HFFc6 (cell line): ENCODE measurements at regions not wholly inside any gene's neighbourhood (a gene's known extent, or its start where the extent isn't known, plus 50 kb on each side); places are given as distances from the start of the nearest gene placed in this dataset.
A peak's percentile ranks its signal among the peaks of the same experiment; 100 is the strongest.
"Not testable (repeated sequence)": the region's sequence is repeated elsewhere in the genome, so short reads cannot be mapped to it uniquely, and the experiment has no call there.

Experiments used
- DNase-seq: peaks from one replicate; pipeline ENCODE4 v3.0.0-alpha.2; 2018
- H3K27ac Mint-ChIP-seq: 2 replicates; pipeline ENCODE4 v1.8.0; 2020; ENCODE audit warnings: mild to moderate bottlenecking, mixed read lengths
- H3K27me3 Mint-ChIP-seq: 2 replicates; pipeline ENCODE4 v1.8.0; 2021; ENCODE audit warnings: mild to moderate bottlenecking, moderate library complexity, mixed read lengths; ENCODE audit not compliant: insufficient read depth
- H3K36me3 Mint-ChIP-seq: 2 replicates; pipeline ENCODE4 v1.8.0; 2021; ENCODE audit warnings: low read depth, mixed read lengths
- H3K4me1 Mint-ChIP-seq: 2 replicates; pipeline ENCODE4 v1.8.0; 2020; ENCODE audit warnings: low read depth, mixed read lengths
- H3K4me3 Mint-ChIP-seq: 2 replicates; pipeline ENCODE4 v1.8.0; 2020; ENCODE audit warnings: mild to moderate bottlenecking, moderate library complexity, mixed read lengths
- H3K9me3 Mint-ChIP-seq: 2 replicates; pipeline ENCODE4 v1.8.0; 2020; ENCODE audit warnings: mild to moderate bottlenecking, mixed read lengths
- TF ChIP-seq, protein P1 (sequence below): fragments of 200-600 bp; sonication (generic); IDR thresholded peaks from 2 replicates; pipeline ENCODE4 v1.5.0; 2021; ENCODE audit warnings: antibody characterized with exemption, mild to moderate bottlenecking

DNA sequence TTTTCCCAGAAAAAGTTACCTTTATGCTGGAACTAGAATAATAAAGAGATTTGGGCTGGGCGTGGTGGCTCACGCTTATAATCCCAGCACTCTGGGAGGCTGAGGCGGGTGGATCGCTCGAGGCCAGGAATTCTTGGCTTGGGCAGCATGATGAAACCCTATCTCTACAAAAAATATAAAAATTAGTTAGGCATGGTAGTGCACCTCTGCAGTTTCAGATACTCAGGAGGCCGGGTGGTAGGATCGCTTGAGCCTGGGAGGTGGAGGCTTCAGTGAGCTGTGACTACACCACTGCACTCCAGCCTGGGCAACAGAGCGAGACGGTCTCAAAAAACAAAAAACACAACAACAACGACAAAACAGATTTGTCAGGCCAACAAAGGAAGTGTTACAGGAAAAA, 119.3 kb upstream of the OR9Q1 start:
- Mint-ChIP-seq H3K4me1 (peaks cover 7% of the 10 kb centered on the region; the same call in 1 of the 2 replicates), H3K27me3 (peaks cover 11% of the 10 kb centered on the region; the same call in 1 of the 2 replicates), H3K27ac (no peak overlapping the region), H3K4me3 (peak overlapping the region; percentile 77), H3K36me3 (no peaks in the 10 kb centered on the region), H3K9me3 (no peaks in the 10 kb centered on the region)
- TF ChIP-seq, protein P1, sequence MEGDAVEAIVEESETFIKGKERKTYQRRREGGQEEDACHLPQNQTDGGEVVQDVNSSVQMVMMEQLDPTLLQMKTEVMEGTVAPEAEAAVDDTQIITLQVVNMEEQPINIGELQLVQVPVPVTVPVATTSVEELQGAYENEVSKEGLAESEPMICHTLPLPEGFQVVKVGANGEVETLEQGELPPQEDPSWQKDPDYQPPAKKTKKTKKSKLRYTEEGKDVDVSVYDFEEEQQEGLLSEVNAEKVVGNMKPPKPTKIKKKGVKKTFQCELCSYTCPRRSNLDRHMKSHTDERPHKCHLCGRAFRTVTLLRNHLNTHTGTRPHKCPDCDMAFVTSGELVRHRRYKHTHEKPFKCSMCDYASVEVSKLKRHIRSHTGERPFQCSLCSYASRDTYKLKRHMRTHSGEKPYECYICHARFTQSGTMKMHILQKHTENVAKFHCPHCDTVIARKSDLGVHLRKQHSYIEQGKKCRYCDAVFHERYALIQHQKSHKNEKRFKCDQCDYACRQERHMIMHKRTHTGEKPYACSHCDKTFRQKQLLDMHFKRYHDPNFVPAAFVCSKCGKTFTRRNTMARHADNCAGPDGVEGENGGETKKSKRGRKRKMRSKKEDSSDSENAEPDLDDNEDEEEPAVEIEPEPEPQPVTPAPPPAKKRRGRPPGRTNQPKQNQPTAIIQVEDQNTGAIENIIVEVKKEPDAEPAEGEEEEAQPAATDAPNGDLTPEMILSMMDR: no peak
- no peak for DNase-seq

DNA sequence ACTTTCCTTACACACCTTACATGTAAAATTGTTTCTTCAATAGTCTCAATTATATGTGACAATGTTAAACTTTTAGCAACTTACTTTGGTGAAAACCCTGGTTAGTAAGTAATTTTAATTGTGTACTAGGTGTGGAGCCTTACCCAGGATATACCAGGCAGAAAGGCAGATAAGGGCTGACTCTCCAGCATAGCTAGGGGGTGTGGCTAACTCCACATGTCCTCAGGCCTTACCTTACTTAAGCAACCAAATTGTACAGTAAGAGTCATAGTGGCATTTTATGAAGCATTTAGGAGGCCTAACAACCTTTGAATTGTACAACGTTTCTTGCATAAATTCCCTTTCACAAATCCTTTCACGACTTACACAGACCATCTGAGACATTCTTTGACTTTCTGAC, 118.2 kb upstream of the OR9Q1 start:
- H3K4me3 Mint-ChIP-seq: no peak overlapping the region
- DNase-seq: no peak
- H3K9me3 Mint-ChIP-seq: no peaks in the 10 kb centered on the region
- peaks cover 7% of the 10 kb centered on the region; the same call in 1 of the 2 replicates for H3K4me1 Mint-ChIP-seq
- peaks cover 11% of the 10 kb centered on the region; the same call in 1 of the 2 replicates for H3K27me3 Mint-ChIP-seq
- no peak overlapping the region for H3K27ac Mint-ChIP-seq
- no peaks in the 10 kb centered on the region for H3K36me3 Mint-ChIP-seq
- TF ChIP-seq, protein P1: no peak

DNA sequence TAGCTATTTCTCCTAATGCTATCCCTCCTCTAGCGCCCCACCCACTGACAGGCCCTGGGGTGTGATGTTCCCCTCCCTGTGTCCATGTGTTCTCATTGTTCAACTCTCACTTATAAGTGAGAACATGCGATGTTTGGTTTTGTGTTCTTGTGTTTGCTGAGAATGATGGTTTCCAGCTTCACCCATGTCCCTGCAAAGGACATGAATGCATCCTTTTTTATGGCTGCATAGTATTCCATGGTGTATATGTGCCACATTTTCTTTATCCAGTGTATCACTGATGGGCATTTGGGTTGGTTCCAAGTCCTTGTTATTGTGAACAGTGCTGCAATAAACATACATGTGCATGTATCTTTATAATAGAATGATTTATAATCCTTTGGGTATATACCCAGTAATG, 115.3 kb upstream of the OR9Q1 start:
- H3K36me3 Mint-ChIP-seq, DNase-seq, H3K27ac Mint-ChIP-seq, H3K27me3 Mint-ChIP-seq, H3K4me1 Mint-ChIP-seq, H3K4me3 Mint-ChIP-seq, H3K9me3 Mint-ChIP-seq: not testable (repeated sequence)

DNA sequence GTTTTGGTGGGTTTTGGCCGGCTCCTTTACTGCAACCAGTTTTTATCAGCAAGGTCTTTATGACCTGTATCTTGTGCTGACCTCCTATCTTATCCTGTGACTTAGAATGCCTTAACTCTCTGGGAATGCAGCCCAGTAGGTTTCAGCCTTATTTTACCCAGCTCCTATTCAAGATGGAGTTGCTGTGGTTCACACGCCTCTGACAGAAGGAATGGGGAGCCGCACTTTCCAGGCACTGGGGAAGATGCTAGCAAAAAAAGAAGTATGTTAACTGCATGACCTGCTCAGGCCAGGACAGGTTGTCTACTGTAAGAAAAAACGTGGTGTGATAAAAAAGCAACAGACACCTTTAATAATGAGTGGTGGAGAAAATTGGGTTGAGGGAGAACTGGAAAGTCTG, 112.2 kb upstream of the OR9Q1 start:
- not testable (repeated sequence) for H3K27ac Mint-ChIP-seq, H3K4me3 Mint-ChIP-seq, H3K4me1 Mint-ChIP-seq, H3K9me3 Mint-ChIP-seq, H3K27me3 Mint-ChIP-seq, DNase-seq, H3K36me3 Mint-ChIP-seq

DNA sequence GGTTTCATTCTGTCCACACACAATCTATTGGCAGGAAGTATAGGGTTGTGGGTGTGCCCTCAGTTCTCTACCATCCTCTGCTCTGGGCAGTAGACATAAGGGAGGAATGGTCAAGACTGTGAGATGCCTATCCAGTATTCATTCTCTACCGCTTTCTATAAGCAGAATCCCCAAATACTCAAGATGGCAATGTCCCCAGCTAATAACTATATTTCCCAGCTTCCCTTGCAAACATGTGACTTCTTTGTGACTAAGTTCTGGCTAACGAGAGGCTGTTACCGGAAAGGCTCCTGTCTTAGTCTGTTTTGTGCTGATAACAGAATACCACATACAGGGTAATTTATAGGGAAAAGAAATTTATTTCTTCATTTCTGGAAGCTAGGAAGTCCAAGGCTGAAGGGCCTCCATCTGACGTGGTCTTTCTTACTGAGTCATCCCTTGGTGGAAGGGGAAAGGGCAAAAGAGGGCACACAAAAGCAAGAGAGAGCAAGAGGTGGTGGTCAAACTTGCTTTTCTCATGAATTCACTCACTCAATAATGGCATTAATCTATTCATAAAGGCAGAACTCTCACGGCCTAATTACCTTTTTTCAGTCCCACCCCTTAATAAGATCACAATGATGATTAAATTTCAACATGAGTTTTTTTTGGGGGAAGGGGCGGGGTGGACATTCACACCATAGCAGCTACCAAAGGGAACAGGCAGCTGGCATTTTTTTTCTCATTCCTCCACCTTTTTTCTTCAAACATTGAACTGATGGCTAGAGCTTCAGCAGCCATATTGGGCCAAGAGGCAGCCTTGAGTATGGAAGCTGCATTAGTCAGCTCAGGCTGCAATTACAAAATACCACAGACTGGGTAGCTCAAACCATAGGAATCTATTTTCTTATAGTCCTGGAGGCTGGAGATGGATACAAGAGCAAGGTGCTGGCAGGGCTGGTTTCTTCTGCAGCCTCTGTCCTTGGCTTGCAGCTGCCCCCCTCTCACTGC, 109.7 kb upstream of the OR9Q1 start:
- Mint-ChIP-seq H3K27me3 (peaks cover 8% of the 10 kb centered on the region), H3K9me3 (no peaks in the 10 kb centered on the region), H3K4me1 (no peaks in the 10 kb centered on the region), H3K36me3 (no peaks in the 10 kb centered on the region), H3K4me3 (no peak overlapping the region), H3K27ac (no peak overlapping the region)
- no peak for DNase-seq
- TF ChIP-seq, protein P1: no peak

DNA sequence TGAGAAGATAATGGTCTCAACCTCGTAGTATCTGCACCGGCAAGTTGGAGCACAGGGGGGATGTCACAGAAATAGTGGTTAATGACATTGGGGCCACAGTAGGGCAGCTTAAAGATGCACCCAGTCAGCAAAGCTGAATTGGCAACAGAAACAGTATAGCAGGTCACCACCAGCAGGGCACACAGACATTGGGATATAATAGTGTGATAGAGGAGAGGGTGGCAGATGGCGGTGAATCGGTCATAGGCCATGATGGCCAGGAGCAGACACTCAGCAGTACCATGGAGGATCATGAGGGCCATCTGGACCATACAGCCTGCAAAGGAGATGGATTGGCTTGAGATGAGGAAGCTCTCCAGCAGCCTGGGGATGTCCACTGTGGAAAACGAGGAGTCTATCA, 106.0 kb upstream of the OR9Q1 start:
- no peaks in the 10 kb centered on the region for H3K4me1 Mint-ChIP-seq
- H3K27me3 Mint-ChIP-seq: peaks cover 4% of the 10 kb centered on the region
- H3K4me3 Mint-ChIP-seq: no peak overlapping the region
- H3K36me3 Mint-ChIP-seq: no peaks in the 10 kb centered on the region
- TF ChIP-seq, protein P1: no peak
- no peaks in the 10 kb centered on the region for H3K9me3 Mint-ChIP-seq
- H3K27ac Mint-ChIP-seq: no peak overlapping the region
- DNase-seq: no peak
